PFSK-1 (cell line): ENCODE measurements at regions not wholly inside any gene's neighbourhood (a gene's known extent, or its start where the extent isn't known, plus 50 kb on each side); places are given as distances from the start of the nearest gene placed in this dataset.

Source experiments
- FOXP2 ChIP-seq: optimal IDR thresholded peaks from 2 replicates; pipeline ENCODE3; 2011; ENCODE audit warnings: borderline replicate concordance, control low read depth, inconsistent platforms; ENCODE audit not compliant: insufficient read depth; ENCODE audit errors: extremely low read length, extremely low read depth
- POLR2AphosphoS5 ChIP-seq: IDR thresholded peaks from 2 replicates; pipeline ENCODE4 v1.6.1; 2012; ENCODE audit warnings: low read depth, mild to moderate bottlenecking, control low read depth, low read length, moderate library complexity
- SIN3A ChIP-seq: IDR thresholded peaks from 2 replicates; pipeline ENCODE4 v1.6.1; 2012; ENCODE audit warnings: mild to moderate bottlenecking, low read length, moderate library complexity, borderline replicate concordance; ENCODE audit not compliant: insufficient read depth
- TAF1 ChIP-seq: IDR thresholded peaks from 2 replicates; pipeline ENCODE4 v1.6.1; 2012; ENCODE audit warnings: low read length, control low read depth, borderline replicate concordance; ENCODE audit not compliant: insufficient read depth
- TF ChIP-seq, protein P1 (sequence below), 2 experiments: IDR thresholded peaks; 2 replicates each; pipeline versions ENCODE4 v1.6.1 to v1.8.0; 2011 to 2012; ENCODE audit warnings: low read depth in 2 of 2, low read length in 2 of 2, control low read depth in 1 of 2, inconsistent platforms in 1 of 2, mild to moderate bottlenecking in 1 of 2, moderate library complexity in 1 of 2; ENCODE audit not compliant: insufficient read depth in 1 of 2

DNA sequence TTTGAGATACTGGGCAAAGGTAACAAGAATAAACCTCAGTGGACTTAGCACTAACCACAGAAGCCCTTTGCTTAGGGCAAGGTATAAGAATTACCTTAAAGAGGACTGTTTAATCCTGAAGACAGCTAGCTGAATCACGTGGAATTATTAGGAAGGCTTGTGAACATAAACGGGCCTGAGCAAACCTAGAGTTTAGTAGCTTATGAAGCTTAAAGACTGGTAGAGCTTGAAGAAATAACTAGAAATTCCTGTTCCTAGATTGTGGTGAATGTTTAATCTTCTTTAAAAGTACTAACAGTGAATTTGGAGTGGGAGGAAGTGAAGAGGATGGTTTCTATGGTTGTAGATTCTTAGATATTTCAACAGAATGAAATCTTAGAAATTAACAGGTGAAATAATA, 428.9 kb upstream of the THRB start:
- TF ChIP-seq POLR2AphosphoS5 = no peak
- no peak for TF ChIP-seq FOXP2
- TF ChIP-seq SIN3A = no peak
- TF ChIP-seq, protein P1, sequence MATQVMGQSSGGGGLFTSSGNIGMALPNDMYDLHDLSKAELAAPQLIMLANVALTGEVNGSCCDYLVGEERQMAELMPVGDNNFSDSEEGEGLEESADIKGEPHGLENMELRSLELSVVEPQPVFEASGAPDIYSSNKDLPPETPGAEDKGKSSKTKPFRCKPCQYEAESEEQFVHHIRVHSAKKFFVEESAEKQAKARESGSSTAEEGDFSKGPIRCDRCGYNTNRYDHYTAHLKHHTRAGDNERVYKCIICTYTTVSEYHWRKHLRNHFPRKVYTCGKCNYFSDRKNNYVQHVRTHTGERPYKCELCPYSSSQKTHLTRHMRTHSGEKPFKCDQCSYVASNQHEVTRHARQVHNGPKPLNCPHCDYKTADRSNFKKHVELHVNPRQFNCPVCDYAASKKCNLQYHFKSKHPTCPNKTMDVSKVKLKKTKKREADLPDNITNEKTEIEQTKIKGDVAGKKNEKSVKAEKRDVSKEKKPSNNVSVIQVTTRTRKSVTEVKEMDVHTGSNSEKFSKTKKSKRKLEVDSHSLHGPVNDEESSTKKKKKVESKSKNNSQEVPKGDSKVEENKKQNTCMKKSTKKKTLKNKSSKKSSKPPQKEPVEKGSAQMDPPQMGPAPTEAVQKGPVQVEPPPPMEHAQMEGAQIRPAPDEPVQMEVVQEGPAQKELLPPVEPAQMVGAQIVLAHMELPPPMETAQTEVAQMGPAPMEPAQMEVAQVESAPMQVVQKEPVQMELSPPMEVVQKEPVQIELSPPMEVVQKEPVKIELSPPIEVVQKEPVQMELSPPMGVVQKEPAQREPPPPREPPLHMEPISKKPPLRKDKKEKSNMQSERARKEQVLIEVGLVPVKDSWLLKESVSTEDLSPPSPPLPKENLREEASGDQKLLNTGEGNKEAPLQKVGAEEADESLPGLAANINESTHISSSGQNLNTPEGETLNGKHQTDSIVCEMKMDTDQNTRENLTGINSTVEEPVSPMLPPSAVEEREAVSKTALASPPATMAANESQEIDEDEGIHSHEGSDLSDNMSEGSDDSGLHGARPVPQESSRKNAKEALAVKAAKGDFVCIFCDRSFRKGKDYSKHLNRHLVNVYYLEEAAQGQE (IDR thresholded peaks at IDR 0.05; ENCODE audit: insufficient read depth in 1 of 2, low read depth in 2 of 2, low read length in 2 of 2) = no peak
- no peak for TF ChIP-seq TAF1

GRCh38 chr3:24929521-24929920, 434.9 kb upstream of the THRB start:
- TF ChIP-seq SIN3A (no peak), FOXP2 (no peak), POLR2AphosphoS5 (no peak), TAF1 (no peak)
- TF ChIP-seq, protein P1 (IDR thresholded peaks at IDR 0.05; ENCODE audit: insufficient read depth in 1 of 2, low read depth in 2 of 2, low read length in 2 of 2) = no peak

- no peak for TF ChIP-seq FOXP2
- no peak for TF ChIP-seq POLR2AphosphoS5
- TF ChIP-seq TAF1 = no peak
- TF ChIP-seq, protein P1 (IDR thresholded peaks at IDR 0.05; ENCODE audit: insufficient read depth in 1 of 2, low read depth in 2 of 2, low read length in 2 of 2) = no peak
- TF ChIP-seq SIN3A = no peak
Measured at GRCh38 chr3:24933401-24933800, 438.8 kb upstream of the THRB start.

- no peak for TF ChIP-seq TAF1
- TF ChIP-seq FOXP2 = no peak
- no peak for TF ChIP-seq SIN3A
- TF ChIP-seq, protein P1 (IDR thresholded peaks at IDR 0.05; ENCODE audit: insufficient read depth in 1 of 2, low read depth in 2 of 2, low read length in 2 of 2) = no peak
- TF ChIP-seq POLR2AphosphoS5 = no peak
Measured at GRCh38 chr3:24936574-24936973, 441.9 kb upstream of the THRB start.

DNA sequence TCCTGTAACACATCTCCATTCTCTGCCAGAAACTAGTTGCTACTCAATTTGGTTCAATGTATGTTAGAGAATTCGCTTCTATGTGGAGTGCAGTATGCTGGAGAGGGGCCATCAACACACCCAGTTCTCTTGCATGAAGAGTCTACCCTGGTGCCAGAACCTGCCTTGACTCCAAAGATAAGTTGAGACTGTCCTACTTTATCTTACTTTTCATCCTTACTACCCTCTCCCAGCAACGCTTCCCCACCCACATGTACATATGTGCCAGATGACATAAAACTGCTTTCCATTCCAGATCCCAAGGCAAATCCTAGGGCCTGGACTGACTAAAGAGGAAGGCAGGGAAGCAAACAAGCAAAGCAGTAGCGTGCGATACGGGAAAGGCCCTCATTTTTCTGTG, 442.6 kb upstream of the THRB start:
- TF ChIP-seq TAF1 (no peak), SIN3A (no peak), FOXP2 (no peak), POLR2AphosphoS5 (no peak)
- TF ChIP-seq, protein P1 (IDR thresholded peaks at IDR 0.05; ENCODE audit: insufficient read depth in 1 of 2, low read depth in 2 of 2, low read length in 2 of 2) = no peak
